DND-41 (cell line): ENCODE measurements at regions not wholly inside any gene's neighbourhood (a gene's known extent, or its start where the extent isn't known, plus 50 kb on each side); places are given as distances from the start of the nearest gene placed in this dataset.

Source experiments
- EZH2 ChIP-seq: IDR thresholded peaks from 3 replicates; pipeline ENCODE4 v1.6.1; 2012; ENCODE audit warnings: borderline replicate concordance, low read depth, mild to moderate bottlenecking, moderate library complexity, low read length, inconsistent platforms; ENCODE audit not compliant: severe bottlenecking
- TF ChIP-seq, protein P1 (sequence below): IDR thresholded peaks from 2 replicates; pipeline ENCODE4 v1.5.1; 2012; ENCODE audit warnings: borderline replicate concordance, low read length, moderate library complexity, mild to moderate bottlenecking; ENCODE audit not compliant: poor library complexity, severe bottlenecking; ENCODE audit errors: extremely low read depth

DNA sequence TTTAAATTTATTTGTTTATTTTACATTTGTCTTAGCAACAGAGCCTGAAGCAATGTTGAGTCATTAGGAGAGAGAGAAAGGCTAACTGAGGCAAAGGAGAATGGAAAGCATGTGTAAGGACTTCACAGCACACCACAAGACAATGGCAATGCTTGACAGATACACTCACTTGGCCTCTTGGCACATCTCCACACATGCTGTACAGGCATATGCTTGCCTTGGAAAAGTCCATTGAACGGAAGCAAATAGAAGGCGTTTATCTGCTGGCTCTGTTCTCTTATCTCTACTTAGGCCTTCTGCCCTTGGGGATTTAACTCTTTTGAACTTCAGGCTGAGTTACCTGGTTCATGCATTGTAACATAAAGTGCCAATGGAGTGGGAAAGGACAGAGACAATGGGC lies 262.2 kb upstream of the POU3F1 start:
- TF ChIP-seq, protein P1, sequence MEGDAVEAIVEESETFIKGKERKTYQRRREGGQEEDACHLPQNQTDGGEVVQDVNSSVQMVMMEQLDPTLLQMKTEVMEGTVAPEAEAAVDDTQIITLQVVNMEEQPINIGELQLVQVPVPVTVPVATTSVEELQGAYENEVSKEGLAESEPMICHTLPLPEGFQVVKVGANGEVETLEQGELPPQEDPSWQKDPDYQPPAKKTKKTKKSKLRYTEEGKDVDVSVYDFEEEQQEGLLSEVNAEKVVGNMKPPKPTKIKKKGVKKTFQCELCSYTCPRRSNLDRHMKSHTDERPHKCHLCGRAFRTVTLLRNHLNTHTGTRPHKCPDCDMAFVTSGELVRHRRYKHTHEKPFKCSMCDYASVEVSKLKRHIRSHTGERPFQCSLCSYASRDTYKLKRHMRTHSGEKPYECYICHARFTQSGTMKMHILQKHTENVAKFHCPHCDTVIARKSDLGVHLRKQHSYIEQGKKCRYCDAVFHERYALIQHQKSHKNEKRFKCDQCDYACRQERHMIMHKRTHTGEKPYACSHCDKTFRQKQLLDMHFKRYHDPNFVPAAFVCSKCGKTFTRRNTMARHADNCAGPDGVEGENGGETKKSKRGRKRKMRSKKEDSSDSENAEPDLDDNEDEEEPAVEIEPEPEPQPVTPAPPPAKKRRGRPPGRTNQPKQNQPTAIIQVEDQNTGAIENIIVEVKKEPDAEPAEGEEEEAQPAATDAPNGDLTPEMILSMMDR: no peak
- no peak for TF ChIP-seq EZH2
